Lower lobe of right lung (tissue), 2 donors: ENCODE measurements at regions not wholly inside any gene's neighbourhood (a gene's known extent, or its start where the extent isn't known, plus 50 kb on each side); places are given as distances from the start of the nearest gene placed in this dataset.

Experiments used
- ATAC-seq, 2 donors: fragments of 200-7000 bp; cut with Tn5 transposase; one replicate each; pipeline ENCODE4 v1.9.1; 2020 to 2022; ENCODE audit warnings: mild to moderate bottlenecking in 2 of 2, moderate library complexity in 2 of 2
- DNase-seq: peaks from one replicate; pipeline ENCODE4 v3.0.0-alpha.2; 2020
- H3K27ac ChIP-seq: fragments of 200-600 bp; one replicate; pipeline ENCODE4 v1.8.0; 2022
- H3K27me3 ChIP-seq: fragments of 200-600 bp; one replicate; pipeline ENCODE4 v1.8.0; 2022; ENCODE audit warnings: low read depth
- H3K36me3 ChIP-seq: fragments of 200-600 bp; one replicate; pipeline ENCODE4 v1.8.0; 2022; ENCODE audit warnings: mild to moderate bottlenecking
- H3K4me1 ChIP-seq: fragments of 200-600 bp; one replicate; pipeline ENCODE4 v1.8.0; 2022
- H3K4me3 ChIP-seq: fragments of 200-600 bp; one replicate; pipeline ENCODE4 v1.8.0; 2022; ENCODE audit warnings: mild to moderate bottlenecking
- H3K9me3 ChIP-seq: fragments of 200-600 bp; one replicate; pipeline ENCODE4 v1.8.0; 2022
- intact Hi-C: fragments of 100-400 bp; cut with DNase I; formaldehyde crosslinking; loops from one replicate; pipeline ENCODE4 v1.11.0; 2022
- TF ChIP-seq, protein P1 (sequence below): fragments of 200-600 bp; IDR thresholded peaks from one replicate; pipeline ENCODE4 v1.8.0; 2022; ENCODE audit warnings: antibody characterized with exemption, mild to moderate bottlenecking
- donor health status: DM: no; HTN: yes; CAD: no; lungs with severe emphysema.

DNA sequence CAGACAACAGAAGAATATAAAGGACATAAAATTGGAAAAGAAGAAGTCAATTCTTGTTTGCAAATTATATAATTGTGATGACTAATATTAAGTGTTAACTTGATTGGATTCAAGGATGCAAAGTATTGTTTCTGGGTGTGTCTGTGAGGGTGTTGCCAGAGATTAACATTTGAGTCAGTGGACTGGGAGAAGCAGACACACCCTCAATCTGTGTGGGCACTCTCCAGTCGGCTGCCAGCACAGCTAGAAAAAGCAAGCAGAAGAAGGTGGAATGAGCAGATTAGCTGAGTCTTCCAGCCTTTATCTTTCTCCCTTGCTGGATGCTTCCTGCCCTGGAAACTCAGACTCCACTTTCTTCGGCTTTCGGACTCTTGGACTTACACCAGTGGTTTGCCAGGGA, 51.7 kb downstream of the UBE2NL start:
- no peaks in the 10 kb centered on the region for H3K4me1 ChIP-seq
- H3K4me3 ChIP-seq = no peak overlapping the region
- DNase-seq (no peak), ATAC-seq (no peak)
- H3K27ac ChIP-seq = no peak overlapping the region
- TF ChIP-seq, protein P1, sequence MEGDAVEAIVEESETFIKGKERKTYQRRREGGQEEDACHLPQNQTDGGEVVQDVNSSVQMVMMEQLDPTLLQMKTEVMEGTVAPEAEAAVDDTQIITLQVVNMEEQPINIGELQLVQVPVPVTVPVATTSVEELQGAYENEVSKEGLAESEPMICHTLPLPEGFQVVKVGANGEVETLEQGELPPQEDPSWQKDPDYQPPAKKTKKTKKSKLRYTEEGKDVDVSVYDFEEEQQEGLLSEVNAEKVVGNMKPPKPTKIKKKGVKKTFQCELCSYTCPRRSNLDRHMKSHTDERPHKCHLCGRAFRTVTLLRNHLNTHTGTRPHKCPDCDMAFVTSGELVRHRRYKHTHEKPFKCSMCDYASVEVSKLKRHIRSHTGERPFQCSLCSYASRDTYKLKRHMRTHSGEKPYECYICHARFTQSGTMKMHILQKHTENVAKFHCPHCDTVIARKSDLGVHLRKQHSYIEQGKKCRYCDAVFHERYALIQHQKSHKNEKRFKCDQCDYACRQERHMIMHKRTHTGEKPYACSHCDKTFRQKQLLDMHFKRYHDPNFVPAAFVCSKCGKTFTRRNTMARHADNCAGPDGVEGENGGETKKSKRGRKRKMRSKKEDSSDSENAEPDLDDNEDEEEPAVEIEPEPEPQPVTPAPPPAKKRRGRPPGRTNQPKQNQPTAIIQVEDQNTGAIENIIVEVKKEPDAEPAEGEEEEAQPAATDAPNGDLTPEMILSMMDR = no peak
- no peaks in the 10 kb centered on the region for H3K36me3 ChIP-seq
- no peaks in the 10 kb centered on the region for H3K9me3 ChIP-seq
- intact Hi-C loops = no loop called here
- H3K27me3 ChIP-seq = no peaks in the 10 kb centered on the region

DNA sequence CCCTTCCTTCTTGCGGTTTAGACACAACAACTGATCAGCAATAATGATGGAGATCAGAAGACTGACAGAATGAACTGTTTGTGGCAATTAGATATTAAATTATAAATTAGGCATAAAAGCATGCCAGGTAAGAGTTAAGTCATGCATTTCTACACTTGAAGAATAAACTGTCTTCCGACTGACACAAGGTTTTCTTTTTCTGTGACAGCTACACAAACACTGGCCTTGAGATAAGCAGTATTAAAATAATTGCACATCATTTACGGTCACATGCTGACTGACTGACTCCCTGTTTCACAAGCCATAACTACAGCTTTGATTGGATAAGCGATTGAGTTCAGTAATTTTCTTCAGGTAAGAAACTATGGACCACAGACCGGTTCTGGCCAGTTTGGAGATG, 56.2 kb downstream of the UBE2NL start:
- ATAC-seq = no peak

DNA sequence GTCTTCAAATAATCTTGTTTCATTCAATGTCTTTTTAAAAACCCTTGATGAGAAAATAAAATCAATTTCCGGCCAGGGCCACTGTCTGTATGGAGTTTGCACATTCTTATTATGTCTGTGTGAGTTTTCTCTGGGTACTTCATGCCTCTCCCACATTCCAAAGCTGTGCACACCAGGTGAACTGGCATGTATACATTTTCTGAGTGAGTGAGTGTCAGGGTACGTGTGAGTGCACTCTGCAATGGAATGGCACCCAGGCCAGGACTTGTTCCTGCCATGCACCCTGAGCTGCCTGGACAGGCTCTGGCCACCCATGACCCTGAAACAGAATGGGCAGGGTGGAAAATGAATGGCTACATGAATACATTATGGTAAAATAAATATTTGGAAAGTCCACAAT, 61.3 kb downstream of the UBE2NL start:
- DNase-seq (no peak), ATAC-seq (no peak)
- Histone ChIP-seq H3K4me1 (no peaks in the 10 kb centered on the region), H3K9me3 (no peaks in the 10 kb centered on the region), H3K27ac (no peak overlapping the region), H3K4me3 (no peak overlapping the region), H3K36me3 (no peaks in the 10 kb centered on the region), H3K27me3 (no peaks in the 10 kb centered on the region)
- TF ChIP-seq, protein P1 = no peak
- intact Hi-C loops = no loop called here

More for the DNA sequence above, 56.2 kb downstream of the UBE2NL start:
- H3K4me1 ChIP-seq = no peaks in the 10 kb centered on the region
- TF ChIP-seq, protein P1 = no peak
- H3K4me3 ChIP-seq = no peak overlapping the region
- DNase-seq = no peak
- no peaks in the 10 kb centered on the region for H3K27me3 ChIP-seq
- H3K9me3 ChIP-seq = no peaks in the 10 kb centered on the region
- H3K27ac ChIP-seq = no peak overlapping the region
- intact Hi-C loops = no loop called here
- H3K36me3 ChIP-seq = no peaks in the 10 kb centered on the region

- TF ChIP-seq, protein P1 = no peak
- intact Hi-C loops = no loop called here
- no peak overlapping the region for H3K27ac ChIP-seq
Measured at GRCh38 chrX:143964549-143964948, 80.7 kb downstream of the UBE2NL start.

GRCh38 chrX:143988356-143988755, 104.5 kb downstream of the UBE2NL start:
- Histone ChIP-seq H3K9me3 (no peaks in the 10 kb centered on the region), H3K4me3 (no peak overlapping the region), H3K27me3 (no peaks in the 10 kb centered on the region), H3K36me3 (no peaks in the 10 kb centered on the region), H3K27ac (no peak overlapping the region), H3K4me1 (no peaks in the 10 kb centered on the region)
- ATAC-seq (no peak), DNase-seq (no peak)
- intact Hi-C loops = no loop called here
- TF ChIP-seq, protein P1 = no peak

More at GRCh38 chrX:143964549-143964948, 80.7 kb downstream of the UBE2NL start:
- Histone ChIP-seq H3K27me3 (no peaks in the 10 kb centered on the region), H3K9me3 (no peaks in the 10 kb centered on the region), H3K4me1 (no peaks in the 10 kb centered on the region), H3K4me3 (no peak overlapping the region), H3K36me3 (no peaks in the 10 kb centered on the region)
- DNase-seq (no peak), ATAC-seq (no peak)

- intact Hi-C loops = no loop called here
- Histone ChIP-seq H3K9me3 (no peaks in the 10 kb centered on the region), H3K27me3 (no peaks in the 10 kb centered on the region), H3K4me1 (no peaks in the 10 kb centered on the region), H3K36me3 (no peaks in the 10 kb centered on the region), H3K27ac (no peak overlapping the region), H3K4me3 (no peak overlapping the region)
- DNase-seq (no peak), ATAC-seq (no peak)
- TF ChIP-seq, protein P1 = no peak
Measured at GRCh38 chrX:143994206-143994605, 110.3 kb downstream of the UBE2NL start.
